ACHN (cell line): ENCODE measurements at regions not wholly inside any gene's neighbourhood (a gene's known extent, or its start where the extent isn't known, plus 50 kb on each side); places are given as distances from the start of the nearest gene placed in this dataset.

ENCODE experiments used
- DNase-seq: peaks from one replicate; pipeline ENCODE4 v3.0.0-alpha.2; 2015
- in situ Hi-C: cut with HindIII; loops from 2 replicates; pipeline ENCODE4 v1.10.0; 2017; ENCODE audit warnings: low sequenced_read_pairs, low pct_ligation_motif_present, low pct_unique_long_range_greater_than_20kb

GRCh38 chr2:12987246-12987645 is 270.5 kb downstream of the TRIB2 start:
- in situ Hi-C loops, result no loop called here
- no peak for DNase-seq

- in situ Hi-C loops, result no loop called here
- no peak for DNase-seq
Measured at GRCh38 chr2:12988279-12988678, 271.5 kb downstream of the TRIB2 start.

GRCh38 chr2:12990523-12990922 is 273.8 kb downstream of the TRIB2 start:
- peak; percentile 16 for DNase-seq
- in situ Hi-C loops, result no loop called here

GRCh38 chr2:12998685-12999084 is 281.9 kb downstream of the TRIB2 start:
- no peak for DNase-seq
- in situ Hi-C loops, result no loop called here

- in situ Hi-C loops, result no loop called here
- no peak for DNase-seq
Measured at GRCh38 chr2:13000664-13001363, 284.1 kb downstream of the TRIB2 start.

- in situ Hi-C loops, result no loop called here
- DNase-seq, result no peak
Measured at GRCh38 chr2:13001408-13001807, 284.7 kb downstream of the TRIB2 start.

GRCh38 chr2:13002536-13003331 is 286.0 kb downstream of the TRIB2 start:
- in situ Hi-C loops, result no loop called here
- DNase-seq, result no peak

- no peak for DNase-seq
- in situ Hi-C loops, result no loop called here
Measured at GRCh38 chr2:13003500-13003899, 286.8 kb downstream of the TRIB2 start.

- in situ Hi-C loops, result no loop called here
- DNase-seq, result no peak
Measured at GRCh38 chr2:13005048-13005447, 288.3 kb downstream of the TRIB2 start.

GRCh38 chr2:13005761-13006335 is 289.1 kb downstream of the TRIB2 start:
- in situ Hi-C loops, result no loop called here
- no peak for DNase-seq

- in situ Hi-C loops, result no loop called here
Measured at GRCh38 chr2:13006426-13006825, 289.7 kb downstream of the TRIB2 start.

GRCh38 chr2:13006829-13007717 is 290.3 kb downstream of the TRIB2 start:
- DNase-seq, result peak; percentile 61
- in situ Hi-C loops, result no loop called here

More at GRCh38 chr2:13006426-13006825, 289.7 kb downstream of the TRIB2 start:
- DNase-seq, result no peak

GRCh38 chr2:13009027-13009642 is 292.4 kb downstream of the TRIB2 start:
- in situ Hi-C loops, result no loop called here
- no peak for DNase-seq

- in situ Hi-C loops, result no loop called here
- no peak for DNase-seq
Measured at GRCh38 chr2:13010283-13010682, 293.5 kb downstream of the TRIB2 start.

GRCh38 chr2:13014783-13015182 is 298.0 kb downstream of the TRIB2 start:
- in situ Hi-C loops, result no loop called here
- no peak for DNase-seq

GRCh38 chr2:13015532-13016320 is 299.0 kb downstream of the TRIB2 start:
- no peak for DNase-seq
- in situ Hi-C loops, result no loop called here

GRCh38 chr2:13018490-13018889 is 301.8 kb downstream of the TRIB2 start:
- no peak for DNase-seq
- in situ Hi-C loops, result no loop called here

GRCh38 chr2:13019781-13020180 is 303.0 kb downstream of the TRIB2 start:
- DNase-seq, result no peak
- in situ Hi-C loops, result no loop called here
